SK-N-SH treated with all-trans-retinoic acid at 6 μM for 48 hours (cell line): ENCODE measurements at regions not wholly inside any gene's neighbourhood (a gene's known extent, or its start where the extent isn't known, plus 50 kb on each side); places are given as distances from the start of the nearest gene placed in this dataset.

ENCODE experiments used
- BACH2 ChIP-seq: fragments of 250-450 bp; sonication (Bioruptor Pico); IDR thresholded peaks from 2 replicates; pipeline ENCODE4 v1.9.0; 2021; ENCODE audit warnings: mild to moderate bottlenecking, borderline replicate concordance
- ZFP3 ChIP-seq: fragments of 250-450 bp; sonication (Bioruptor Pico); IDR thresholded peaks from 2 replicates; pipeline ENCODE4 v1.5.0; 2020; ENCODE audit warnings: mild to moderate bottlenecking, moderate library complexity

DNA sequence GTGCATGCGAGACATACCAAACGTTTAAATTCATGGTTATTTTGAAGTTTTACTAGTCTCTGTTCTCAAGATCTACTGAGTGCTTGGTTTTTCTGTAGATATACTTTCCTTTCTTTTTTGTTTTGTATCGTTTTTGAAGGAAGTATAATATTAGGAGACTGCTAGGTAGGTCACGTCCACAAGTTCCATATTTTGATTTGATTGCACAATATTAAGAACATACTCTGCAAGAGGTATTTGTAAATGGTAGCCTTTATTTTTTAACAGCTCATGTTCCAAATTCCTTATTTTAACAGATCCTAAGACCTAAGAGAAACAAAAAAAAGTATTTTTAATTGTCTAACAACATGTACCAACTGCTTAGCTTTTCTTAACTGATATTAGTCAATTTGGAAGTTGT lies 156.7 kb downstream of the SERPINI1 start:
- TF ChIP-seq ZFP3 (no peak), BACH2 (CRISPR knock-in tag) (no peak)
